Omental fat pad (tissue), 3 donors: ENCODE measurements at regions not wholly inside any gene's neighbourhood (a gene's known extent, or its start where the extent isn't known, plus 50 kb on each side); places are given as distances from the start of the nearest gene placed in this dataset.

Source experiments
- ATAC-seq: fragments of 150-250 bp; one replicate; pipeline ENCODE4 v1.9.1; 2016; ENCODE audit warnings: mild to moderate bottlenecking, moderate library complexity; ENCODE audit not compliant: low FRiP score
- DNase-seq: peaks from one replicate; pipeline ENCODE4 v3.0.0-alpha.2; 2019; ENCODE audit warnings: low spot score
- TF ChIP-seq, protein P1 (sequence below), 3 donors: fragments of 450-650 bp; IDR thresholded peaks; one replicate each; pipeline ENCODE4 v1.5.1; 2016 to 2017; ENCODE audit warnings: antibody characterized with exemption in 3 of 3, mild to moderate bottlenecking in 3 of 3, moderate library complexity in 2 of 3

DNA sequence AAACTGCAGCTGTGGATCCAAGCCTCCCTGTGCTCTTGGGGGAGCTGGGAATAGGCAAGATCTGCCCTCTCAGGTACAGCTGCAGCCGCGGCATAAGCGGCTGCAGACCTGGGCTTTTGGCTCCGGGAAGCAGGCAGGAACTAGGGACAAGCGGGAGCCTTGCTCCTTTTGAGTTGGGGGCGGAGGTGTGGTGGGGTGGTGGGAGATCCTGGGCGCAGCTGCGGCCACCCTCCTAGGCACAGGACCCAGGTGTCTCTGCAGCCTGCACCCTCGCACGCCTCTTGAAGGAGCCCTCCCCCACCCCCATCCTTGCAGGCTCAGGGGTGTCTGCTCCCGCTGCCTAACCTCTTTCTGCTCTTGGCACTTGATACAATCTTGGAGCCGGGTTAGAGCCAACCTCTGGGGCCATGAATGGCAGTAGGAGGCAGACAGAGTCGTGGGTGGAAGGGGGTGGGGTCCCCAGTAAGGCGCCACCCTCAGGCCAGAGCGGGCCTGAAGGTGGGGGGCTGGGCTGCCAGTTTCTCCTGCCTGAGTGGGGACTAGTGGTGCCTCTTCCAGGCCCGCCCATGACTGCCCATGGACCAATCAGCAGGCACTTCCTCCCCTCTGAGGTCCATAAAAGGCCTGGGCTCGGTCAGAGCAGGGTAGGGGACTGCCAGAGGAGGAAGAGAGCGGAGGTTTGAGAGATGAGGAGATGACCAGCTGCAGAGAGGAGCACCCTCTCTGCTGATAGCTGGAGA is 267.6 kb upstream of the TNC start:
- no peak for DNase-seq
- peak; percentile 32 for ATAC-seq

GRCh38 chr9:115386963-115387770 is 269.2 kb upstream of the TNC start:
- ATAC-seq, result no peak
- DNase-seq, result no peak
- TF ChIP-seq, protein P1, sequence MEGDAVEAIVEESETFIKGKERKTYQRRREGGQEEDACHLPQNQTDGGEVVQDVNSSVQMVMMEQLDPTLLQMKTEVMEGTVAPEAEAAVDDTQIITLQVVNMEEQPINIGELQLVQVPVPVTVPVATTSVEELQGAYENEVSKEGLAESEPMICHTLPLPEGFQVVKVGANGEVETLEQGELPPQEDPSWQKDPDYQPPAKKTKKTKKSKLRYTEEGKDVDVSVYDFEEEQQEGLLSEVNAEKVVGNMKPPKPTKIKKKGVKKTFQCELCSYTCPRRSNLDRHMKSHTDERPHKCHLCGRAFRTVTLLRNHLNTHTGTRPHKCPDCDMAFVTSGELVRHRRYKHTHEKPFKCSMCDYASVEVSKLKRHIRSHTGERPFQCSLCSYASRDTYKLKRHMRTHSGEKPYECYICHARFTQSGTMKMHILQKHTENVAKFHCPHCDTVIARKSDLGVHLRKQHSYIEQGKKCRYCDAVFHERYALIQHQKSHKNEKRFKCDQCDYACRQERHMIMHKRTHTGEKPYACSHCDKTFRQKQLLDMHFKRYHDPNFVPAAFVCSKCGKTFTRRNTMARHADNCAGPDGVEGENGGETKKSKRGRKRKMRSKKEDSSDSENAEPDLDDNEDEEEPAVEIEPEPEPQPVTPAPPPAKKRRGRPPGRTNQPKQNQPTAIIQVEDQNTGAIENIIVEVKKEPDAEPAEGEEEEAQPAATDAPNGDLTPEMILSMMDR (IDR thresholded peaks at IDR 0.05), result no peak

More for the DNA sequence above, 267.6 kb upstream of the TNC start:
- TF ChIP-seq, protein P1 (IDR thresholded peaks at IDR 0.05), result no peak

- no peak for DNase-seq
- TF ChIP-seq, protein P1 (IDR thresholded peaks at IDR 0.05), result no peak
- ATAC-seq, result no peak
Observed at GRCh38 chr9:115391168-115391825, 273.3 kb upstream of the TNC start.

GRCh38 chr9:115393976-115394775 is 276.2 kb upstream of the TNC start:
- ATAC-seq (no peak), DNase-seq (no peak)
- TF ChIP-seq, protein P1 (IDR thresholded peaks at IDR 0.05), result no peak

- ATAC-seq (no peak), DNase-seq (no peak)
- TF ChIP-seq, protein P1 (IDR thresholded peaks at IDR 0.05), result no peak
Observed at GRCh38 chr9:115395511-115396021, 277.6 kb upstream of the TNC start.

DNA sequence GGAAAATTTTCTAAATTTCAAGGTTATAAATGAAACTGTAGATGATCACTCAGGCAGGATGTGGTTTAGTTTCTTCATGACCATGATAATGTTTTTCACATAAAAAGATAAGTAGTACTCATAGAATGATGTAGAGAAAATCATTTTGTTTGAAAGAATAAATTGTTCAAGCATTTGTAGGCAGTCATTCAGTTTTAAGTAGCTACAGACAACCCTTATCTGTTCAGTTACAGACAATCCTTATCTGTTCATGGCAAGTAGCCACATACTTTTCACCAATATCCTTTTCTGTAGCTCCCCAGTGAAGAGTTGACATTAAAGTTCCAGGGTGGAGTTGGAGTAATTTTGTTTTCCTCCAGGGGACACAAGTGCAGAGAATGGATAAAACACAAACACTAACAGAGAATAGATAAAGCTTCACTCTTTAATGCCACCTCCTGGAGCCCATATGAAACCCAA is 278.1 kb upstream of the TNC start:
- TF ChIP-seq, protein P1 (IDR thresholded peaks at IDR 0.05), result no peak
- DNase-seq (no peak), ATAC-seq (no peak)
